Coronary artery (tissue), 2 donors: ENCODE measurements at regions not wholly inside any gene's neighbourhood (a gene's known extent, or its start where the extent isn't known, plus 50 kb on each side); places are given as distances from the start of the nearest gene placed in this dataset.

Experiments used
- DNase-seq: peaks from one replicate; pipeline ENCODE4 v3.0.0-alpha.2; 2017; ENCODE audit warnings: low spot score
- H3K27ac ChIP-seq, 2 donors: fragments of 200-600 bp; sonication (generic); one replicate each; pipeline ENCODE4 v1.5.1; 2016 to 2019
- H3K4me3 ChIP-seq: fragments of 200-600 bp; sonication (generic); 2 replicates; pipeline ENCODE4 v1.5.1; 2016; ENCODE audit warnings: mild to moderate bottlenecking, moderate library complexity
- CTCF ChIP-seq: fragments of 200-600 bp; sonication (generic); IDR thresholded peaks from one replicate; pipeline ENCODE4 v1.5.1; 2019; ENCODE audit warnings: antibody characterized with exemption

DNA sequence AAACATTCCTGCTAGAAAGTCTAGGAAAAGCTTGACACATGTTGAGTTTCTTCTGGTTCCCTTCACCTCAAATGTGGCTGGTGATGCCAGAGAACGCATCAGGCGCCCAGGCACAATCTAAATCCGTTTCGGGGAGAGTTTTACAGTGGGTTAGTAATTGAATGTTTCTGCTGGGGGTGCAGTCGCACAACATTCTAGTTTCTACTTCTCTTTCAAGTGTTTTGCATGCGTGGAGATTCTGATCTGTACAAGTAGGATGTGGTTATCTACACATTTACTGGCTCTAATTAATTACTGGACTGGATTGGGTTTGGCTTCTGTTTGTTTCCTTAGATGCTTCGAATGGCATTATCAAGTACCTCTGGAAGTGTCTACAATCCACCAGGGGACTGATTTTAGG lies 173.8 kb downstream of the TMEM26 start:
- no peak for TF ChIP-seq CTCF
- DNase-seq: no peak
- H3K27ac ChIP-seq: no peak overlapping the region
- H3K4me3 ChIP-seq: no peak overlapping the region

DNA sequence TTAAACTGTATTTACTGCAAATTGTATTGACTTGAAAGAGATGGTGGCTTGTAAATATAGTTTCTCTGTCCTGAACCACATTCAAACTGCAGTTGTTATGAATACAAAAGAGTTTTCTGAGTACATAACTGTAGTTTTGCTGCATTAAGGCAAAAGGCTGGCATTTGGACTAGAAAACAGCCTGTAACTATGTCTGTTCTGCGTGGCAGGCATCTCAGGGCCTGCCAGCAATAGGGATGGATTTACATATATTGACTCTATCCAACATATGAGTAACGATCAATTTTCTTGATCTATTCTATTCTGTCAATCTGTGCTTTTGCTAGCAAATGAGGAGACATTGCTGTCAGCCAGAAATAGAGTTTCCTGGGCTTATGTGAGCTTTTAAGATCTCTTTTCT lies 174.6 kb downstream of the TMEM26 start:
- Histone ChIP-seq H3K27ac (no peak overlapping the region), H3K4me3 (no peak overlapping the region)
- no peak for TF ChIP-seq CTCF
- no peak for DNase-seq

DNA sequence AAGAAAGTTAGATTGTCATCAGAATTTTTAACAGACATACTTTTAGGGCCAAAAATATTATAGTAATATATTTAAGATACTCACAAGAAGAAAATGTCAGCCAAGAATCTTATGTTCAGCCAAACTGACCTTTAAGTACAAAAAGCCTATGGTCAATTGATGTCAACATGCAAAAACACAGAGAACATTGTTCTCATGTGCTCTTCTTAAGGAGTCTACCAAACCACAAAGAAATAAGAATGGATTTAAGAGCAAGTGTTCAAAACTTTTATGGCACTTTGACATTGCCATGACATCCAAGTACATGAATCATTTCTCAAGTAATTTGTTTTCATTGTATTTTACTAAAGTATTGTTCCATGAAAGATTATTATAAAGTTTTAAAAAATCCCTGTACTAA lies 180.4 kb downstream of the TMEM26 start:
- no peak overlapping the region for H3K27ac ChIP-seq
- no peak overlapping the region for H3K4me3 ChIP-seq
- no peak for TF ChIP-seq CTCF
- no peak for DNase-seq

DNA sequence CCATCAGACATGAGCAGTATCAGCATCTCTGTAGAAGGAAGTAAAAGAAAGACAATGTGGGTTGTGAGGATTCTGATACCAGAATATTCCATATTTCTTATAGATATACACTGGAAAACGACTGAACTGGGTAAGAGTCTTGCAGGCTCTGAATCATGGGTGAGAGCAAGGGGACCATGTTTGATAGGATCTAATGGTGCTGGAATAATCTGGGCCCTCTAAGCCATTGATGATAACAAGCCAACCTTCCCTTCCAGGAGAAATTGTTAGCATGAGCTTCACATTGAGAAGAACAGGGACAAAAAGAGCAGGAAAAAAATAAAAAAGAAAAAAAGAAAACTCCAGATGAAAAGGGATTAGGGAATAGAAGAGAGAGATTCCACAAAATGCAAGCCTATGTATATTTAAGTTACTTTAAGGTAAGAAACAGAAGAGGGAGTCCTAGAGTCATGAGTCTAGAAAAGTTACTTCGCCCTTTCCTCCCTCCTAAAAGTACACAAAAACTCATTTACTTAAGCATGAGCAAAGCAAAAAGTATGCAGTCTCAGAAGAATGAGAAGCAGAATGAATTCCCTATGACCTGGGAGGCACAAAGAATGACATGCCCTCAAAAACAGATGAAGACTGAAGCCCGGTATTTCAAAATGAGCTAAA lies 181.9 kb downstream of the TMEM26 start:
- Histone ChIP-seq H3K27ac (no peak overlapping the region), H3K4me3 (no peak overlapping the region)
- no peak for DNase-seq
- TF ChIP-seq CTCF: no peak

DNA sequence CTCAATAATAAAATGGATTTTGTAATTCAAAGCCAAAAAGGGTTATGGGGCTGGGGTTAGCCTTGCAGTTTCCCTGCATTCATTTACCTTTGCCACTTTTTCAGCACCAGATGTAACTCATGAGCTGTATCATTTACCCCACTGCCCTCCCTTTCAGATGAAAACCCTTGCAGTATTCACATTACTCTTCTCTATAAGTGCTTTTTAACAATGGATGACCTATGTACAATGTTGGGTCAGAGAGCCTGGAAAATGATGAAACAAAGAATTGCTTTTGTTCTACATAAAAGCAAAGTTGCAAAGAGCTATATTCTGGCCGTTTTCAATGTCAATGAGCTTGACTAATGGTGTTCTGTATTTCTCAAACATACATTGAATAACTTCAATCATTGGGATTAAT lies 189.7 kb downstream of the TMEM26 start:
- no peak for DNase-seq
- H3K4me3 ChIP-seq: no peak overlapping the region
- H3K27ac ChIP-seq: no peak overlapping the region
- TF ChIP-seq CTCF: no peak

DNA sequence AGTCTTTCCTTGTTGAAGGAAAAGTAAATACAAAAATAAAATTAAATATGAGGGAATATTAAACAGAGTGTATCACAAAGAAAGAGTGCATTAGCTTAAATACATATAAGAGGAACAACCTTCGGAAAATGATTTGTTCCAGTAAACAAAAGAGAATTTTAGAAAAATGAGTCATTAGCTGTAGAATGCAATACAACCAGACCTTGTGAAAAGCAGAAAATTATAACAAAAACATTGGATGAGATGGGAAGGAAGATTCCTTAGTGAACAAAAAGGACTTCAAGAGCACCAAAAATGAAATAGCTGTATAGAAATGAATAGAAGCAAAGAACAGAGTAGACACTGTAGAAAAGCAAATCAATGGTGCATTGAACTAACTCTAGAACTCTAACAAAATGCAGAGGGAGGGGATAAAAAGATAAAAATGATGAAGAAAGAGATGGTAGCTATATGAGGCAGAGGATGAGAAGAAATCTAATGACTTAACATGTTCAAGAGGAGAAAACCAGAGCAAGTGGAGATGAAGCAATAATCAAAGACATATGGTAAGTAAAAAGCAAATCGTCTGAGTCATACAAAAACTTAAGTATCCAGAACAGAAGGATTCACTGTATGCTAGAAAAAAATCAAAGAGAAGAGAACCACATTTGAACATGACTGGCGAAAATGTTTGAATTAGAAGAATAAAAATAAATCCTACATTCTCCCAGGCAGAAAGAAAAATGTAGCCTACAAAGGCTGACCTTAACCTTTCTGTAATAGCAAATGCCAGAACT lies 190.5 kb downstream of the TMEM26 start:
- Histone ChIP-seq H3K4me3 (no peak overlapping the region), H3K27ac (no peak overlapping the region)
- no peak for DNase-seq
- no peak for TF ChIP-seq CTCF

DNA sequence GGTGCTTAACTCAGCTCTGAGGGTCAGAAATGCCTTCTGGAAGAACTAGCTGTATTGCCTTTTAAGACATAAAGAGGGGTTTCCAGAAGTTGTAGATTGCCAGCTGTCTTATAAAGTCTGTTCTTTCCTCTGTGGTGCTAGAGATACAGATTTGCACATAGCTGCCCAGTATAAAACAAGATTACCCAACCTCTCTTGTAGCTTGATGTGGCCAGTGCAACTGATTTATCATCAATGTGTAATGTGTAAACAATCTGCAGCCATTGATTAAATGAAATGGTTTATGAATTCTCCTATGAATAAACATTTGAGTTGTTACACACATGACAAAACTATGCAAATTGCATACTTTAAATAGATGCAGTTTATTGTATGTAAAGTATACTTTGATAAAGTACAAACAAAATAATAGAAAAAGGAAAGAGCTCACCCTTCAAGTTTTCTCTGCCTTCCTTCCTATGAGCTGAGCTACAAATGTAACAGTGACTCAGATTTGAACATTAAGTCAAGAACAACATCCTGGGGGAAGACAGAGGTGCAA lies 195.2 kb downstream of the TMEM26 start:
- no peak for TF ChIP-seq CTCF
- no peak for DNase-seq
- H3K27ac ChIP-seq: no peak overlapping the region
- H3K4me3 ChIP-seq: no peak overlapping the region
